HepG2 (cell line): ENCODE measurements at regions not wholly inside any gene's neighbourhood (a gene's known extent, or its start where the extent isn't known, plus 50 kb on each side); places are given as distances from the start of the nearest gene placed in this dataset.
"Not testable (repeated sequence)": the region's sequence is repeated elsewhere in the genome, so short reads cannot be mapped to it uniquely, and the experiment has no call there.

Experiments
- ATAC-seq: fragments of 200-7000 bp; cut with Tn5 transposase; 3 replicates; pipeline ENCODE4 v1.9.1; 2020; ENCODE audit warnings: mild to moderate bottlenecking, moderate library complexity
- BruUV-seq: library from RNA; stranded (reverse); fragments of 400-500 nt; replicated peaks from 2 replicates; lab custom pipeline; 2021; lab: Mats Ljungman, UMichigan
- CTCF ChIA-PET: fragments of 300-600 bp; formaldehyde crosslinking; extraction: SDS; loops from one replicate; lab custom pipeline; 2021; ENCODE audit warnings: low total read pairs, inconsistent platforms, low intra/inter-chr PET ratio; lab: Yijun Ruan, JAX
- POLR2A ChIA-PET: fragments of 350-600 bp; sonication (Branson Sonifier 250); formaldehyde crosslinking; loops from one replicate; lab custom pipeline; 2020; ENCODE audit warnings: antibody characterized with exemption, inconsistent platforms; lab: Yijun Ruan, JAX
- DNase-seq: peaks from one replicate; pipeline ENCODE4 v3.0.0-alpha.2; 2015; ENCODE audit warnings: low spot score
- FAIRE-seq: peaks from 3 replicates; lab custom pipeline; 2011; peaks lifted over from hg19 to GRCh38; lab: Jason Lieb, UNC
- H2AFZ ChIP-seq: one replicate; pipeline ENCODE4 v1.6.1; 2011; ENCODE audit warnings: low read length, inconsistent platforms
- H3K27ac ChIP-seq: fragments of 300-600 bp; 3 replicates; pipeline ENCODE4 v1.8.0; 2011; ENCODE audit warnings: mixed run types, mild to moderate bottlenecking, mixed read lengths, low read length, inconsistent platforms; ENCODE audit not compliant: insufficient read depth; ENCODE audit errors: extremely low read length
- H3K27me3 ChIP-seq, 2 experiments: fragments of 200-600 bp in 1 of 2; 2 replicates in 1 of 2; 3 replicates in 1 of 2; pipeline versions ENCODE4 v1.6.0 to v1.8.0; 2011; ENCODE audit warnings: low read length in 2 of 2, mild to moderate bottlenecking in 2 of 2, moderate library complexity in 2 of 2, inconsistent platforms in 1 of 2; ENCODE audit not compliant: insufficient read depth in 2 of 2, control insufficient read depth in 1 of 2
- H3K36me3 ChIP-seq, 2 experiments: fragments of 200-600 bp in 1 of 2; replicated peaks in 1 of 2; 2 replicates in 1 of 2; 3 replicates in 1 of 2; pipeline versions ENCODE4 v1.5.1 to v1.8.0; 2011; ENCODE audit warnings: low read length in 2 of 2, inconsistent platforms in 1 of 2; ENCODE audit not compliant: insufficient read depth in 2 of 2, control insufficient read depth in 1 of 2
- H3K4me1 ChIP-seq: 2 replicates; pipeline ENCODE4 v1.5.1; 2012; ENCODE audit warnings: low read length, inconsistent platforms; ENCODE audit not compliant: insufficient read depth
- H3K4me2 ChIP-seq: 2 replicates; pipeline ENCODE4 v1.6.0; 2011; ENCODE audit warnings: low read depth, low read length, inconsistent platforms
- H3K4me3 ChIP-seq, 3 experiments: fragments of 200-600 bp in 1 of 3; sonication (generic), shearing (Covaris generic) in 1 of 3; replicated peaks in 1 of 3; 2 replicates each; pipeline ENCODE4 v1.5.1; 2011 to 2016; ENCODE audit warnings: low read length in 3 of 3, inconsistent platforms in 2 of 3, low read depth in 2 of 3, mild to moderate bottlenecking in 2 of 3, control low read depth in 1 of 3, mixed read lengths in 1 of 3; ENCODE audit not compliant: insufficient read depth in 1 of 3
- H3K79me2 ChIP-seq: one replicate; pipeline ENCODE4 v1.6.1; 2011; ENCODE audit warnings: low read length, inconsistent platforms; ENCODE audit not compliant: insufficient read depth
- H3K9ac ChIP-seq: 2 replicates; pipeline ENCODE4 v1.6.0; 2011; ENCODE audit warnings: mild to moderate bottlenecking, low read depth, low read length, inconsistent platforms; ENCODE audit not compliant: insufficient read depth
- H3K9me3 ChIP-seq: 2 replicates; pipeline ENCODE4 v1.5.1; 2012; ENCODE audit warnings: mild to moderate bottlenecking, low read length
- H4K20me1 ChIP-seq: 2 replicates; pipeline ENCODE4 v1.6.0; 2011; ENCODE audit warnings: inconsistent platforms, mild to moderate bottlenecking, low read length, moderate library complexity; ENCODE audit not compliant: insufficient read depth
- FOXC1 ChIP-seq: sonication (generic); formaldehyde crosslinking; IDR thresholded peaks from 2 replicates; pipeline ENCODE4 v1.8.0; 2022; ENCODE audit warnings: mild to moderate bottlenecking, missing genetic modification reagents, borderline replicate concordance
- IRF1 ChIP-seq: sonication (generic); formaldehyde crosslinking; IDR thresholded peaks from 2 replicates; pipeline ENCODE4 v1.4.0; 2020; ENCODE audit warnings: low read depth, mild to moderate bottlenecking, missing genetic modification reagents
- ZBTB8A ChIP-seq: sonication (generic); formaldehyde crosslinking; IDR thresholded peaks from 2 replicates; pipeline ENCODE4 v1.4.0; 2020; ENCODE audit warnings: mild to moderate bottlenecking, low read depth, missing genetic modification reagents, borderline replicate concordance
- ZNF703 ChIP-seq: sonication (generic); formaldehyde crosslinking; IDR thresholded peaks from 2 replicates; pipeline ENCODE4 v1.5.1; 2020; ENCODE audit warnings: missing genetic modification reagents, mild to moderate bottlenecking, moderate library complexity, borderline replicate concordance
- ZNF710 ChIP-seq: sonication (generic); formaldehyde crosslinking; IDR thresholded peaks from 2 replicates; pipeline ENCODE4 v1.5.0; 2020; ENCODE audit warnings: mild to moderate bottlenecking, missing genetic modification reagents, borderline replicate concordance
- ZNF782 ChIP-seq: sonication (generic); formaldehyde crosslinking; IDR thresholded peaks from 2 replicates; pipeline ENCODE4 v1.4.0; 2020; ENCODE audit warnings: missing genetic modification reagents, mild to moderate bottlenecking, borderline replicate concordance
- ZNF790 ChIP-seq: sonication (generic); formaldehyde crosslinking; IDR thresholded peaks from 2 replicates; pipeline ENCODE4 v1.8.0; 2022; ENCODE audit warnings: missing genetic modification reagents, mild to moderate bottlenecking, borderline replicate concordance
- ZSCAN31 ChIP-seq: sonication (generic); formaldehyde crosslinking; IDR thresholded peaks from 2 replicates; pipeline ENCODE4 v1.5.0; 2020; ENCODE audit warnings: low read depth, mild to moderate bottlenecking, missing genetic modification reagents
- WGBS: methylation state at CpG from one replicate; pipeline ENCODE4 v1.1.6; 2017; ENCODE audit warnings: low lambda C conversion rate; 5-methylcytosine and 5-hydroxymethylcytosine counted together
- in situ Hi-C: cut with HindIII; loops from 2 replicates; pipeline ENCODE4 v1.10.0; 2017; ENCODE audit warnings: low pct_unique_long_range_greater_than_20kb; ENCODE audit not compliant: extremely low pct_ligation_motif_present
- intact Hi-C: fragments of 100-400 bp; cut with micrococcal nuclease; formaldehyde crosslinking; loops from one replicate; pipeline ENCODE4 v1.10.0; 2022; ENCODE audit not compliant: unreplicated experiment

- TF ChIP-seq ZNF710 (CRISPR knock-in tag) (no peak), ZNF790 (no peak)
Observed at GRCh38 chr16:77113835-77114234, 77.2 kb upstream of the MON1B start (continued).

GRCh38 chr16:77114361-77114760, 76.6 kb upstream of the MON1B start:
- H2AFZ ChIP-seq, H3K27me3 ChIP-seq, H3K9ac ChIP-seq, BruUV-seq, in situ Hi-C loops, H3K9me3 ChIP-seq, CTCF ChIA-PET, H3K4me2 ChIP-seq, H3K79me2 ChIP-seq, DNase-seq, H4K20me1 ChIP-seq, intact Hi-C loops, POLR2A ChIA-PET, H3K27ac ChIP-seq, H3K4me1 ChIP-seq, H3K4me3 ChIP-seq, H3K36me3 ChIP-seq, ATAC-seq, FAIRE-seq: not testable (repeated sequence)
- WGBS, result 1% methylated on average over 4 of the region's 4 CpGs

- CTCF ChIA-PET, result no interaction called here
Observed at GRCh38 chr16:77116856-77117255, 74.1 kb upstream of the MON1B start.

More at GRCh38 chr16:77116856-77117255, 74.1 kb upstream of the MON1B start:
- WGBS, result 3% methylated on average over 2 of the region's 2 CpGs
- H3K9ac ChIP-seq, result no peak overlapping the region
- no peak overlapping the region for H3K4me3 ChIP-seq
- FAIRE-seq (no peak), DNase-seq (no peak), ATAC-seq (no peak)
- intact Hi-C loops, result no loop called here
- H3K27me3 ChIP-seq, result no peaks in the 10 kb centered on the region
- no peaks in the 10 kb centered on the region for H3K4me1 ChIP-seq
- H2AFZ ChIP-seq, result no peak overlapping the region
- TF ChIP-seq ZSCAN31 (CRISPR knock-in tag) (no peak), ZBTB8A (CRISPR knock-in tag) (no peak), ZNF703 (no peak), FOXC1 (CRISPR knock-in tag) (no peak), ZNF782 (CRISPR knock-in tag) (no peak), IRF1 (CRISPR knock-in tag) (no peak)
- POLR2A ChIA-PET, result no interaction called here
- no peaks in the 10 kb centered on the region for H3K9me3 ChIP-seq
- H3K79me2 ChIP-seq, result no peaks in the 10 kb centered on the region
- no TSS peak for BruUV-seq
- H4K20me1 ChIP-seq, result no peaks in the 10 kb centered on the region
- no peaks in the 10 kb centered on the region for H3K36me3 ChIP-seq
- in situ Hi-C loops, result no loop called here
- H3K4me2 ChIP-seq, result no peak overlapping the region
- no peak overlapping the region for H3K27ac ChIP-seq
